DOHH2 (cell line): ENCODE measurements at regions not wholly inside any gene's neighbourhood (a gene's known extent, or its start where the extent isn't known, plus 50 kb on each side); places are given as distances from the start of the nearest gene placed in this dataset.

Experiments used
- H3F3A ChIP-seq: fragments of 200-600 bp; sonication (generic), shearing (Covaris generic); 2 replicates; pipeline ENCODE4 v1.6.0; 2016; ENCODE audit warnings: antibody characterized with exemption, mild to moderate bottlenecking; ENCODE audit not compliant: control insufficient read depth, insufficient read depth
- H3K27ac ChIP-seq: fragments of 200-600 bp; sonication (generic); 2 replicates; pipeline ENCODE4 v1.5.1; 2014; ENCODE audit warnings: low read depth, mild to moderate bottlenecking, low read length, moderate library complexity
- H3K27me3 ChIP-seq: fragments of 200-600 bp; sonication (generic); 2 replicates; pipeline ENCODE4 v1.6.1; 2014; ENCODE audit warnings: mild to moderate bottlenecking, low read length, mixed read lengths; ENCODE audit not compliant: control insufficient read depth
- H3K36me3 ChIP-seq: fragments of 200-600 bp; sonication (generic); 2 replicates; pipeline ENCODE4 v1.6.1; 2014; ENCODE audit warnings: mild to moderate bottlenecking, low read length, moderate library complexity, mixed read lengths; ENCODE audit not compliant: control insufficient read depth
- H3K4me1 ChIP-seq: fragments of 200-600 bp; sonication (generic); 2 replicates; pipeline ENCODE4 v1.6.1; 2014; ENCODE audit warnings: mild to moderate bottlenecking, low read length, mixed read lengths; ENCODE audit not compliant: control insufficient read depth
- H3K4me2 ChIP-seq: fragments of 200-600 bp; sonication (generic); 2 replicates; pipeline ENCODE4 v1.6.0; 2014; ENCODE audit warnings: mild to moderate bottlenecking, low read length, moderate library complexity
- H3K4me3 ChIP-seq: fragments of 200-600 bp; sonication (generic); 2 replicates; pipeline ENCODE4 v1.5.1; 2014; ENCODE audit warnings: mild to moderate bottlenecking, low read length, mixed read lengths
- H3K79me2 ChIP-seq: fragments of 200-600 bp; sonication (generic); 2 replicates; pipeline ENCODE4 v1.6.1; 2014; ENCODE audit warnings: mild to moderate bottlenecking, low read length, mixed read lengths; ENCODE audit not compliant: control insufficient read depth
- H3K9me2 ChIP-seq: fragments of 200-600 bp; sonication (generic); replicated peaks from 2 replicates; pipeline ENCODE4 v1.6.1; 2014; ENCODE audit warnings: mild to moderate bottlenecking, low read length, mixed read lengths; ENCODE audit not compliant: control insufficient read depth
- H3K9me3 ChIP-seq: fragments of 200-600 bp; sonication (generic); 2 replicates; pipeline ENCODE4 v1.6.1; 2014; ENCODE audit warnings: antibody characterized with exemption, low read length, mixed read lengths; ENCODE audit not compliant: control insufficient read depth, insufficient read depth
- H4K20me1 ChIP-seq: fragments of 200-600 bp; sonication (generic); 2 replicates; pipeline ENCODE4 v1.6.0; 2014; ENCODE audit warnings: low read depth, mild to moderate bottlenecking, antibody characterized with exemption, low read length, moderate library complexity; ENCODE audit not compliant: control insufficient read depth, insufficient read depth
- EZH2phosphoT487 ChIP-seq: fragments of 200-600 bp; sonication (generic); IDR thresholded peaks from 2 replicates; pipeline ENCODE4 v1.6.1; 2017; ENCODE audit warnings: borderline replicate concordance, mild to moderate bottlenecking, antibody characterized with exemption, low read length, moderate library complexity, mixed read lengths
- TF ChIP-seq, protein P1 (sequence below): fragments of 200-600 bp; sonication (generic); IDR thresholded peaks from one replicate; pipeline ENCODE4 v1.5.1; 2014; ENCODE audit warnings: antibody characterized with exemption, mild to moderate bottlenecking, low read depth, low read length; ENCODE audit not compliant: poor library complexity, severe bottlenecking

DNA sequence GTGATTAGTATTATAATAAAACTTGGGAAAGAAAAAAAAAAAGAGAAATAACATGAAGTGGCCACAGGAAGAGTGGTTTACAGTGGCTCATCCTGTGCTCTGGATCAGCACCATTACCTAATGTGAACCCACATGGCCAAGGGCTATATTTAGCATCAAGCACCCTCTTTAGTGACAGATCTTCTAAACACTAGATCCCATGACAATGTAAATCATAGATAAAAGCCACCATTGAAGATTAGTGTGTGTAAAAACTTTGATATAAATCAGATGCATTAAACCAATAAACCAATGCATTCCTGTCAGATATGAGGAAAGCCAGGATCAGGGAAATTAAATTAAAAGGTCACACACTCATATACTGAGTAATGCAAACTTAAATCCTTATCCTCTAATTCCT lies 400.6 kb upstream of the MAGEB18 start:
- TF ChIP-seq, protein P1, sequence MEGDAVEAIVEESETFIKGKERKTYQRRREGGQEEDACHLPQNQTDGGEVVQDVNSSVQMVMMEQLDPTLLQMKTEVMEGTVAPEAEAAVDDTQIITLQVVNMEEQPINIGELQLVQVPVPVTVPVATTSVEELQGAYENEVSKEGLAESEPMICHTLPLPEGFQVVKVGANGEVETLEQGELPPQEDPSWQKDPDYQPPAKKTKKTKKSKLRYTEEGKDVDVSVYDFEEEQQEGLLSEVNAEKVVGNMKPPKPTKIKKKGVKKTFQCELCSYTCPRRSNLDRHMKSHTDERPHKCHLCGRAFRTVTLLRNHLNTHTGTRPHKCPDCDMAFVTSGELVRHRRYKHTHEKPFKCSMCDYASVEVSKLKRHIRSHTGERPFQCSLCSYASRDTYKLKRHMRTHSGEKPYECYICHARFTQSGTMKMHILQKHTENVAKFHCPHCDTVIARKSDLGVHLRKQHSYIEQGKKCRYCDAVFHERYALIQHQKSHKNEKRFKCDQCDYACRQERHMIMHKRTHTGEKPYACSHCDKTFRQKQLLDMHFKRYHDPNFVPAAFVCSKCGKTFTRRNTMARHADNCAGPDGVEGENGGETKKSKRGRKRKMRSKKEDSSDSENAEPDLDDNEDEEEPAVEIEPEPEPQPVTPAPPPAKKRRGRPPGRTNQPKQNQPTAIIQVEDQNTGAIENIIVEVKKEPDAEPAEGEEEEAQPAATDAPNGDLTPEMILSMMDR, result no peak
- no peak for TF ChIP-seq EZH2phosphoT487
- no peaks in the 10 kb centered on the region for H3K79me2 ChIP-seq
- no peaks in the 10 kb centered on the region for H3K4me1 ChIP-seq

DNA sequence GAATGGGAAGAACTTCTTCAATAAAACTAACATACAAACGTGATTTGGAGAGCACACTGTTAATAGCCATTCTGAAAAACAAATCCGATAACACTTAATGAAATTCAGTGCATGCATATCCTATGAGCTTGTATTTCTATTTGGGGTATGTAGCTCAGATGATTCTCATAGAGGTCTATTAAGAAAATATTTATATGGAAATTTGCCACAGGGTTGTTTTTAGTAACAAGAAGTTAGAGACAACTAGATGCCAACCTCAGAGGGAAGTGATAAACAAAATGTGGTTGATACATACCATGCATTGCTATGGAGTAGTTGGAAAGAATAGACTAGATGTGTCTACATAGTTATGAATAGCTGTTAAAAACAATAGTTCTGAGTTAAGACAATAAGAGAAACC lies 395.8 kb upstream of the MAGEB18 start:
- no peak overlapping the region for H3K4me3 ChIP-seq
- H3F3A ChIP-seq, result no peaks in the 10 kb centered on the region
- no peaks in the 10 kb centered on the region for H3K4me1 ChIP-seq
- H3K9me2 ChIP-seq, result no peaks in the 10 kb centered on the region
- TF ChIP-seq EZH2phosphoT487, result no peak
- TF ChIP-seq, protein P1, result no peak
- H3K36me3 ChIP-seq, result no peaks in the 10 kb centered on the region
- H3K4me2 ChIP-seq, result no peak overlapping the region
- H3K79me2 ChIP-seq, result no peaks in the 10 kb centered on the region
- no peak overlapping the region for H3K27ac ChIP-seq
- H3K27me3 ChIP-seq, result no peaks in the 10 kb centered on the region
- H4K20me1 ChIP-seq, result no peaks in the 10 kb centered on the region
- no peaks in the 10 kb centered on the region for H3K9me3 ChIP-seq

More for the DNA sequence above, 400.6 kb upstream of the MAGEB18 start:
- Histone ChIP-seq H3F3A (no peaks in the 10 kb centered on the region), H3K36me3 (no peaks in the 10 kb centered on the region), H3K4me3 (no peak overlapping the region), H3K4me2 (no peak overlapping the region), H3K27me3 (no peaks in the 10 kb centered on the region), H3K27ac (no peak overlapping the region), H4K20me1 (no peaks in the 10 kb centered on the region), H3K9me2 (no peaks in the 10 kb centered on the region), H3K9me3 (no peaks in the 10 kb centered on the region)

DNA sequence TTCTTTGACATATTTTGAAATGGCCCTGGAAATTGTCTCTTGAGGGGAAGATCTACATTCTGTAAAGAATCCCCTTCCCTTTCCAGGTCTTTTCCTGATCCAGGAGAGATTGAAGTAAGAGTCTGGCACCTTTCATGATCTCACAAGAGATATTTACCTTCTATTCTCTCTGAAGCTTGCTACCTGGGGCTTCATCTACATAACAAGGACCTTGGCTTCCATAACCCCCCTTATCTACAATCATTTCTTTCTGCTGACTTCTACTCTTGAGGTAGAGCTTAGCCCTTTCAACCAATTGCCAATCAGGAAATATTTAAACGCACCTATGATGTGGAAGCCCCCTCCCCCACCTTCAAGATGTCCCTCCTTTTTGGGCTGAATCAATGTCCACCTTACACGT lies 383.7 kb upstream of the MAGEB18 start:
- no peak overlapping the region for H3K4me2 ChIP-seq
- H3K4me3 ChIP-seq, result no peak overlapping the region
- no peaks in the 10 kb centered on the region for H3F3A ChIP-seq
- H3K27ac ChIP-seq, result no peak overlapping the region
- no peak for TF ChIP-seq EZH2phosphoT487
- TF ChIP-seq, protein P1, result no peak
- H3K27me3 ChIP-seq, result no peaks in the 10 kb centered on the region
- no peaks in the 10 kb centered on the region for H3K9me2 ChIP-seq
- H3K79me2 ChIP-seq, result no peaks in the 10 kb centered on the region
- no peaks in the 10 kb centered on the region for H3K36me3 ChIP-seq
- no peaks in the 10 kb centered on the region for H4K20me1 ChIP-seq
- H3K9me3 ChIP-seq, result no peaks in the 10 kb centered on the region
- no peaks in the 10 kb centered on the region for H3K4me1 ChIP-seq

DNA sequence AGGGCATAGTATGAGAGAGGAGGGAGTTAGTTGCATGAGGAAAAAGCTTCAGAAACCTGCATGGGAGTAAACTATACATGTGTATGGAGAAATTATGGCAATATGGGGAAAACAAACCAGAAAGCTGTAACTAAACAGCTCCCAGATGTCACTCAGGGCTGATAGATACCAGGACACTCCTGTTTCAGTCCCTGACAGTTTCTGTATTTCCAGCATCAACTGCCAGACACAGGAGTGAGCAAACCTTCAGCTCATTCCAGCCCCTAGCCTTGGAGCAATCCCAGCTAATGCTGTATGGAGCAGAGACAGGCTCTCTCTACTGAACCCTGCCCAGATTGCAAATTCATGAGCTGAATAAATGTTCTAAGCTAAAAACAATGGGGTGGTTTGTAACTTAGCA lies 382.9 kb upstream of the MAGEB18 start:
- Histone ChIP-seq H3K4me1 (no peaks in the 10 kb centered on the region), H3K4me3 (no peak overlapping the region), H3K79me2 (no peaks in the 10 kb centered on the region), H3F3A (no peaks in the 10 kb centered on the region), H3K27me3 (no peaks in the 10 kb centered on the region), H3K36me3 (no peaks in the 10 kb centered on the region), H3K9me2 (no peaks in the 10 kb centered on the region), H3K9me3 (no peaks in the 10 kb centered on the region), H4K20me1 (no peaks in the 10 kb centered on the region), H3K27ac (no peak overlapping the region), H3K4me2 (no peak overlapping the region)
- TF ChIP-seq, protein P1, result no peak
- TF ChIP-seq EZH2phosphoT487, result no peak
